K562 (cell line): ENCODE measurements at regions not wholly inside any gene's neighbourhood (a gene's known extent, or its start where the extent isn't known, plus 50 kb on each side); places are given as distances from the start of the nearest gene placed in this dataset.

Experiments used
- ATAC-seq: fragments of 200-7000 bp; cut with Tn5 transposase; 3 replicates; pipeline ENCODE4 v1.9.1; 2020; ENCODE audit warnings: moderate library complexity
- BruUV-seq: library from RNA; stranded (reverse); fragments of 400-500 nt; replicated peaks from 2 replicates; lab custom pipeline; 2021; lab: Mats Ljungman, UMichigan
- CTCF ChIA-PET: fragments of 300-600 bp; formaldehyde crosslinking; extraction: SDS; loops from one replicate; lab custom pipeline; 2021; ENCODE audit warnings: low intra/inter-chr PET ratio; lab: Yijun Ruan, JAX
- POLR2A ChIA-PET: fragments of 300-600, 350-650 bp; sonication (Branson Sonifier 250); formaldehyde crosslinking; extraction: SDS; loops from one replicate; lab custom pipeline; 2021; ENCODE audit warnings: antibody characterized with exemption, inconsistent platforms; lab: Yijun Ruan, JAX
- DNase-seq, 4 experiments: peaks; one replicate each; pipeline versions ENCODE4 v3.0.0 to v3.0.0-alpha.2; 2011 to 2018; ENCODE audit warnings: low spot score in 3 of 4, mixed read lengths in 3 of 4; ENCODE audit errors: extremely low read depth in 1 of 4
- FAIRE-seq: peaks from 2 replicates; lab custom pipeline; 2011; peaks lifted over from hg19 to GRCh38; lab: Jason Lieb, UNC
- H2AFZ ChIP-seq: 2 replicates; pipeline ENCODE4 v1.6.0; 2011; ENCODE audit warnings: low read depth, low read length, control low read depth, inconsistent platforms
- H3K27ac ChIP-seq: fragments of 200-600 bp; 3 replicates; pipeline ENCODE4 v1.8.0; 2011; ENCODE audit warnings: low read depth, mild to moderate bottlenecking, control low read depth, inconsistent platforms, low read length, moderate library complexity, mixed read lengths; ENCODE audit errors: extremely low read depth
- H3K27me3 ChIP-seq, 2 experiments: fragments of 300-600 bp in 1 of 2; 2 replicates in 1 of 2; 3 replicates in 1 of 2; pipeline versions ENCODE4 v1.6.0 to v1.8.0; 2011; ENCODE audit warnings: inconsistent platforms in 2 of 2, low read length in 2 of 2, mild to moderate bottlenecking in 1 of 2, mixed read lengths in 1 of 2, moderate library complexity in 1 of 2; ENCODE audit not compliant: control insufficient read depth in 2 of 2, insufficient read depth in 2 of 2
- H3K36me3 ChIP-seq: fragments of 300-600 bp; 3 replicates; pipeline ENCODE4 v1.8.0; 2011; ENCODE audit warnings: mild to moderate bottlenecking, low read length, inconsistent platforms; ENCODE audit not compliant: control insufficient read depth, insufficient read depth
- H3K4me1 ChIP-seq, 2 experiments: fragments of 200-600 bp in 1 of 2; replicated peaks in 1 of 2; 2 replicates in 1 of 2; 3 replicates in 1 of 2; pipeline versions ENCODE4 v1.5.1 to v1.8.0; 2011; ENCODE audit warnings: inconsistent platforms in 2 of 2, low read length in 2 of 2, mild to moderate bottlenecking in 1 of 2, mixed read lengths in 1 of 2, moderate library complexity in 1 of 2; ENCODE audit not compliant: control insufficient read depth in 2 of 2, insufficient read depth in 2 of 2
- H3K4me2 ChIP-seq: 2 replicates; pipeline ENCODE4 v1.6.1; 2011; ENCODE audit warnings: low read length, control low read depth, inconsistent platforms, mixed read lengths; ENCODE audit not compliant: insufficient read depth
- H3K4me3 ChIP-seq: fragments of 200-600 bp; sonication (generic), shearing (Covaris generic); 2 replicates; pipeline ENCODE4 v1.5.1; 2016; ENCODE audit warnings: control low read depth, inconsistent platforms
- H3K79me2 ChIP-seq: fragments of 200-600 bp; 3 replicates; pipeline ENCODE4 v1.8.0; 2011; ENCODE audit warnings: low read length, inconsistent platforms; ENCODE audit not compliant: control insufficient read depth, insufficient read depth
- H3K9ac ChIP-seq, 2 experiments: 2 replicates each; pipeline versions ENCODE4 v1.6.0 to v1.6.1; 2011; ENCODE audit warnings: low read depth in 2 of 2, low read length in 2 of 2, control low read depth in 1 of 2, inconsistent platforms in 1 of 2, mild to moderate bottlenecking in 1 of 2, mixed read lengths in 1 of 2; ENCODE audit not compliant: insufficient read depth in 1 of 2
- H3K9me1 ChIP-seq: one replicate; pipeline ENCODE4 v1.6.0; 2011; ENCODE audit warnings: inconsistent platforms, mild to moderate bottlenecking, low read length, moderate library complexity; ENCODE audit not compliant: control insufficient read depth, insufficient read depth
- H3K9me3 ChIP-seq: replicated peaks from 2 replicates; pipeline ENCODE4 v1.5.1; 2011; ENCODE audit warnings: low read depth, low read length, inconsistent platforms; ENCODE audit not compliant: control insufficient read depth, insufficient read depth
- H4K20me1 ChIP-seq: replicated peaks from 2 replicates; pipeline ENCODE4 v1.6.1; 2011; ENCODE audit warnings: low read length, inconsistent platforms, mixed read lengths; ENCODE audit not compliant: control insufficient read depth, insufficient read depth
- BCL6 ChIP-seq: fragments of 250-450 bp; sonication (Bioruptor Pico); IDR thresholded peaks from 2 replicates; pipeline ENCODE4 v1.4.0; 2020
- ETV5 ChIP-seq: sonication (generic); formaldehyde crosslinking; IDR thresholded peaks from 2 replicates; pipeline ENCODE4 v1.4.0; 2020; ENCODE audit warnings: low read depth, mild to moderate bottlenecking, missing genetic modification reagents
- EWSR1 ChIP-seq: fragments of 450-650 bp; IDR thresholded peaks from 2 replicates; pipeline ENCODE4 v1.6.1; 2018; ENCODE audit warnings: borderline replicate concordance, mild to moderate bottlenecking, low read depth, moderate library complexity; ENCODE audit not compliant: partially characterized antibody
- HSF4 ChIP-seq: fragments of 250-450 bp; sonication (Bioruptor Pico); IDR thresholded peaks from 2 replicates; pipeline ENCODE4 v2.1.2; 2022; ENCODE audit warnings: mild to moderate bottlenecking, moderate library complexity, borderline replicate concordance
- MED1 ChIP-seq: sonication (generic); formaldehyde crosslinking; IDR thresholded peaks from 2 replicates; pipeline ENCODE4 v1.8.1; 2023; ENCODE audit warnings: missing genetic modification reagents, borderline replicate concordance
- PPARD ChIP-seq: fragments of 250-450 bp; sonication (Bioruptor Pico); IDR thresholded peaks from 2 replicates; pipeline ENCODE4 v1.8.0; 2022; ENCODE audit warnings: inconsistent platforms, mild to moderate bottlenecking, moderate library complexity
- TAF9B ChIP-seq: fragments of 450-650 bp; IDR thresholded peaks from 2 replicates; pipeline ENCODE4 v1.6.1; 2018; ENCODE audit warnings: mild to moderate bottlenecking; ENCODE audit not compliant: partially characterized antibody
- TCF7L2 ChIP-seq: fragments of 150-350 bp; IDR thresholded peaks from 2 replicates; pipeline ENCODE4 v1.6.1; 2016; ENCODE audit warnings: low read depth, mild to moderate bottlenecking, low read length, moderate library complexity
- TFAP4 ChIP-seq: sonication (generic); formaldehyde crosslinking; IDR thresholded peaks from 2 replicates; pipeline ENCODE4 v1.8.0; 2022; ENCODE audit warnings: missing genetic modification reagents, mild to moderate bottlenecking, moderate library complexity, borderline replicate concordance
- UBTF ChIP-seq, 2 experiments: IDR thresholded peaks; 2 replicates each; pipeline ENCODE4 v1.6.1; 2012; ENCODE audit warnings: improper control_type of control experiment in 2 of 2, low read depth in 2 of 2, low read length in 2 of 2, borderline replicate concordance in 1 of 2
- ZBED1 ChIP-seq: IDR thresholded peaks from 2 replicates; pipeline ENCODE4 v1.6.1; 2014
- ZBTB2 ChIP-seq: fragments of 450-650 bp; IDR thresholded peaks from 2 replicates; pipeline ENCODE4 v1.6.1; 2016; ENCODE audit warnings: antibody characterized with exemption
- ZNF140 ChIP-seq: fragments of 250-450 bp; sonication (Bioruptor Pico); IDR thresholded peaks from 2 replicates; pipeline ENCODE4 v1.8.0; 2021; ENCODE audit warnings: moderate library complexity, mild to moderate bottlenecking, inconsistent platforms
- ZNF165 ChIP-seq: fragments of 250-450 bp; sonication (Bioruptor Pico); IDR thresholded peaks from 2 replicates; pipeline ENCODE4 v1.4.0; 2020; ENCODE audit warnings: borderline replicate concordance
- ZNF282 ChIP-seq: sonication (generic); formaldehyde crosslinking; IDR thresholded peaks from 2 replicates; pipeline ENCODE4 v1.8.1; 2023; ENCODE audit warnings: missing genetic modification reagents
- ZNF398 ChIP-seq: fragments of 250-450 bp; sonication (Bioruptor Pico); IDR thresholded peaks from 2 replicates; pipeline ENCODE4 v1.8.0; 2021; ENCODE audit warnings: moderate library complexity, mild to moderate bottlenecking, inconsistent platforms
- ZNF583 ChIP-seq: fragments of 250-450 bp; sonication (Bioruptor Pico); IDR thresholded peaks from 2 replicates; pipeline ENCODE4 v1.4.0; 2020
- WGBS: fragments of 100-300 bp; shearing (Covaris generic); methylation state at CpG from one replicate; pipeline ENCODE4 v1.1.6; 2016; ENCODE audit warnings: low coverage, mixed read lengths; ENCODE audit not compliant: insufficient coverage; ENCODE audit errors: missing lambda C conversion rate; 5-methylcytosine and 5-hydroxymethylcytosine counted together
- in situ Hi-C: fragments of 300-500 bp; cut with MboI; formaldehyde crosslinking; loops from 4 replicates; pipeline ENCODE4 v1.15.0; 2018; ENCODE audit warnings: inconsistent platforms, mixed read lengths
- intact Hi-C: fragments of 100-400 bp; cut with micrococcal nuclease; formaldehyde crosslinking; loops from 2 replicates; pipeline ENCODE4 v1.14.2; 2022

- TF ChIP-seq ZNF398 (CRISPR knock-in tag) (no peak), EWSR1 (no peak)
These were observed 851.6 kb downstream of the CENPC start (continued) for GRCh38 chr4:66693694-66694093.

- no peak overlapping the region for H3K4me3 ChIP-seq
- no peak overlapping the region for H2AFZ ChIP-seq
- WGBS, result 2% methylated on average over 4 of the region's 4 CpGs
- no TSS peak for BruUV-seq
- DNase-seq (no peak), FAIRE-seq (no peak), ATAC-seq (no peak)
- H3K9ac ChIP-seq, result no peak overlapping the region
- no peak overlapping the region for H3K4me2 ChIP-seq
- no peaks in the 10 kb centered on the region for H3K79me2 ChIP-seq
- no peaks in the 10 kb centered on the region for H3K36me3 ChIP-seq
- intact Hi-C loops (no loop called here), in situ Hi-C loops (no loop called here)
- no peaks in the 10 kb centered on the region for H3K9me1 ChIP-seq
- H3K27ac ChIP-seq, result no peak overlapping the region
- no peaks in the 10 kb centered on the region for H3K27me3 ChIP-seq
- H4K20me1 ChIP-seq, result no peaks in the 10 kb centered on the region
- H3K4me1 ChIP-seq, result no peaks in the 10 kb centered on the region
- ChIA-PET POLR2A (no interaction called here), CTCF (no interaction called here)
- no peaks in the 10 kb centered on the region for H3K9me3 ChIP-seq
- TF ChIP-seq TFAP4 (CRISPR knock-in tag) (no peak), ZNF583 (CRISPR knock-in tag) (no peak), MED1 (CRISPR knock-in tag) (no peak), ZNF165 (CRISPR knock-in tag) (no peak), PPARD (CRISPR knock-in tag) (no peak), ZBED1 (no peak), TCF7L2 (no peak), ZNF282 (CRISPR knock-in tag) (no peak), BCL6 (CRISPR knock-in tag) (no peak), TAF9B (no peak), ETV5 (CRISPR knock-in tag) (no peak), ZBTB2 (no peak), HSF4 (CRISPR knock-in tag) (no peak), ZNF140 (CRISPR knock-in tag) (no peak), UBTF (IDR thresholded peaks at IDR 0.05; ENCODE audit: borderline replicate concordance in 1 of 2, low read depth in 2 of 2, low read length in 2 of 2) (no peak)
These were observed 854.2 kb downstream of the CENPC start for GRCh38 chr4:66691101-66691500.
